Kidney epithelial cell (primary cell): ENCODE measurements at regions not wholly inside any gene's neighbourhood (a gene's known extent, or its start where the extent isn't known, plus 50 kb on each side); places are given as distances from the start of the nearest gene placed in this dataset.
A peak's percentile ranks its signal among the peaks of the same experiment; 100 is the strongest.
"Not testable (repeated sequence)": the region's sequence is repeated elsewhere in the genome, so short reads cannot be mapped to it uniquely, and the experiment has no call there.

Experiments used
- DNase-seq: peaks from one replicate; pipeline ENCODE4 v3.0.0-alpha.2; 2010; ENCODE audit warnings: low read depth
- H3K27me3 ChIP-seq: 2 replicates; pipeline ENCODE4 v1.6.0; 2011; ENCODE audit warnings: low read length; ENCODE audit not compliant: control insufficient read depth, insufficient read depth
- H3K36me3 ChIP-seq: 2 replicates; pipeline ENCODE4 v1.5.1; 2011; ENCODE audit warnings: low read length; ENCODE audit not compliant: control insufficient read depth, insufficient read depth
- H3K4me3 ChIP-seq: 2 replicates; pipeline ENCODE4 v1.5.1; 2011; ENCODE audit warnings: low read depth, mild to moderate bottlenecking, control low read depth, low read length
- CTCF ChIP-seq: IDR thresholded peaks from 2 replicates; pipeline ENCODE4 v1.5.1; 2011; ENCODE audit warnings: mild to moderate bottlenecking, moderate library complexity, low read length, control low read depth, inconsistent platforms; ENCODE audit not compliant: insufficient read depth, poor library complexity, severe bottlenecking

GRCh38 chr3:106130384-106131198 is 261.8 kb upstream of the CBLB start:
- H3K27me3 ChIP-seq = no peaks in the 10 kb centered on the region
- no peaks in the 10 kb centered on the region for H3K36me3 ChIP-seq
- peak; percentile 37 for DNase-seq
- TF ChIP-seq CTCF = no peak
- no peak overlapping the region for H3K4me3 ChIP-seq

- no peaks in the 10 kb centered on the region for H3K27me3 ChIP-seq
- TF ChIP-seq CTCF = no peak
- H3K4me3 ChIP-seq = no peak overlapping the region
- no peaks in the 10 kb centered on the region for H3K36me3 ChIP-seq
- no peak for DNase-seq
Measured at GRCh38 chr3:106135451-106136160, 266.8 kb upstream of the CBLB start.

- no peak for DNase-seq
- H3K4me3 ChIP-seq = no peak overlapping the region
- H3K36me3 ChIP-seq = no peaks in the 10 kb centered on the region
- no peak for TF ChIP-seq CTCF
- H3K27me3 ChIP-seq = no peaks in the 10 kb centered on the region
Measured at GRCh38 chr3:106139826-106140225, 271.0 kb upstream of the CBLB start.

- H3K27me3 ChIP-seq = no peaks in the 10 kb centered on the region
- no peaks in the 10 kb centered on the region for H3K36me3 ChIP-seq
- no peak overlapping the region for H3K4me3 ChIP-seq
- no peak for TF ChIP-seq CTCF
- no peak for DNase-seq
Measured at GRCh38 chr3:106140431-106140830, 271.6 kb upstream of the CBLB start.

- H3K36me3 ChIP-seq = no peaks in the 10 kb centered on the region
- H3K4me3 ChIP-seq = no peak overlapping the region
- no peak for TF ChIP-seq CTCF
- no peak for DNase-seq
- H3K27me3 ChIP-seq = no peaks in the 10 kb centered on the region
Measured at GRCh38 chr3:106144030-106144429, 275.2 kb upstream of the CBLB start.

GRCh38 chr3:106148440-106149082 is 279.7 kb upstream of the CBLB start:
- not testable (repeated sequence) for H3K36me3 ChIP-seq, DNase-seq, H3K4me3 ChIP-seq, H3K27me3 ChIP-seq
